KBM-7 (cell line): ENCODE measurements at regions not wholly inside any gene's neighbourhood (a gene's known extent, or its start where the extent isn't known, plus 50 kb on each side); places are given as distances from the start of the nearest gene placed in this dataset.
"Not testable (repeated sequence)": the region's sequence is repeated elsewhere in the genome, so short reads cannot be mapped to it uniquely, and the experiment has no call there.

Experiments used
- DNase-seq: peaks from one replicate; pipeline ENCODE4 v3.0.0-alpha.2; 2015
- in situ Hi-C: fragments of 300-500 bp; cut with MboI; formaldehyde crosslinking; loops from 2 replicates; pipeline ENCODE4 v1.14.3; 2020; ENCODE audit warnings: low sequenced_read_pairs, low pct_unique_long_range_greater_than_20kb, mixed read lengths

DNA sequence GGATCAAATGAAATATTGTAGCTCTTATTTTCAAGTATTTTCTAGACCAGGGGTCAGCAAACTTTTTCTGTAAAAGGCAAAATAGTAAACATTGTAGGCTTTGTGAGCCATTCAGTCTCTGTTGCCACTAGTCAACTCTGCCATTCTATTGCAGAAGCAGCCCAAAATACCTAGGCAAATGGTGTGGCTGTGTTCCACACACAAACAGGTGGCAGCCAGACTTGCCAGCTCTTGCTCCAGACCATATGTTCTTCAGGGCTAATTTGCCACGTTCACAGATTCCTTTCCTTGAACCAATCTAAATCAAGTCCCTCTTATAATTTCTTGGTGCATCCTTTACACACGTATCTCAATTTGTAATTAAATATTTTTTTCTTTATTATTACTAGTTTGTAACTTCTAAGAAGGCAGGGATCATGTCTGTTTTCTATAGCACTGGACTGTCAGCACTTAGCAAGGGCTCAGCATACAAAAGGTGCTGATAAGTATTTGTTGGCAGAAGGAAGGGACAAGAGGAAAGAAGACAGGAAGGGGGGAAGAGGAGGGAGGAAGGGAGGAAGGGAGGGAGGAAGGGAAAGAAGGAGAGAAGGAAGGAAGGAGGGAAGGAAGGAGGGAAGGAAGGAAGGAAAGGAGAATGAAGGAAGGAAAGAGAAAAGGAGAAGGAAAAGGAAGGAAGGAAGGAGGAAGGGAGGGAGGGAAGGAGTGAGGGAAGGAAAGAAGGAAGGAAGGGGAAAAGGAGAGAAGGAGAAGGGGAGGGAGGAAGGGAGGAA lies 106.5 kb upstream of the EDEM3 start:
- in situ Hi-C loops, result no loop called here

DNA sequence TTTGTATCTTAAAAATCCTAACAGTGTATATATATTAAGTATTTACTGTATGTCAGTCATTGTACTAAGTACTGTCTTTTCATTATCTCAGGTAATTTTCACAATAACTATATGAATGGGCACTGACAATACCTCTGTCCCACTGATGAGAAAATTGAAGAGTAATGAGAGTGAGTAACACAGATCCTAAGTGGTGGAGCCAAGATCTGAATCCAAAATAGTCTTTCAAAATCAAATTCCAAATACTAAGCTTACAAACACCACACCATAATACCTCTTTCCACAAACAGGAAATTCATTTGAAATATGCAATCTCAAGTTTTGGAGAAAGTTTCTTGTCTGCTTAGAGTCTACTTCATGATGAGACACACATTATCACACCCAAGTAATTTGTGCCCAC lies 105.9 kb upstream of the EDEM3 start:
- in situ Hi-C loops, result no loop called here
- DNase-seq, result no peak

More for the DNA sequence above, 106.5 kb upstream of the EDEM3 start:
- DNase-seq, result no peak

DNA sequence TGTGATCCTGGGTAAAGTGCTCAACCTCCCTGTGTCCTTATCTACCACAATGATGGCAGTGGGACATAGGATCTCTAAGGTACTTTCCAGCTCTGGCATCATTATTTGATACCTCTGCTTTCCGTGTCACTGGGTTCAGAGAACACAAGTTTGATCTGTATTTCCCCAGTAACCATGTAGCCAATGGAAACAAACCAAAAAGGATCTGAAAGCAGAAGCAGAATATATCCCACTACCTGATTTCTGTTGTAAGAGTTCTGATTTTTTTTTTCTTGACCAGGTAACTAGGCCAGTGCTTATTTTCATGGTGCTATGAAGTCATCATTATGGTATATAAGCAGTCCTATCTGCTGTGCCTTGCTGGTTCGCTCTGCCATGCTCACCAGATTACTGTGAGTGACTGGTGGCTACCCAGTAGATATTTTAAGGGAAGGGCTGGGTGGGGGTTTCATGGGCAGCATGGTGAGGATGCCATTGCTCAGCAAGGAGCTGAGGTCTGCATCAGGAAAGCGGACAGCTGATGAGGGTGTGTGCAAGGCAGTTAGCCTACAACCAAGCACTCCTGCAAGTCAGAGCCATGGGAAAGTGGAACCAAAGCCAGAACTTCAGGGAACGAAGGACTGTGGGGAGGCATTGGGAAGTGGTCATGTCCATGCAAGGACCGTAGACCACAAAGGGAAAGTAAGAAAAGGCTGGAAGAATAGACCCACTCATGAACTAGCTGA lies 104.9 kb upstream of the EDEM3 start:
- in situ Hi-C loops, result no loop called here

DNA sequence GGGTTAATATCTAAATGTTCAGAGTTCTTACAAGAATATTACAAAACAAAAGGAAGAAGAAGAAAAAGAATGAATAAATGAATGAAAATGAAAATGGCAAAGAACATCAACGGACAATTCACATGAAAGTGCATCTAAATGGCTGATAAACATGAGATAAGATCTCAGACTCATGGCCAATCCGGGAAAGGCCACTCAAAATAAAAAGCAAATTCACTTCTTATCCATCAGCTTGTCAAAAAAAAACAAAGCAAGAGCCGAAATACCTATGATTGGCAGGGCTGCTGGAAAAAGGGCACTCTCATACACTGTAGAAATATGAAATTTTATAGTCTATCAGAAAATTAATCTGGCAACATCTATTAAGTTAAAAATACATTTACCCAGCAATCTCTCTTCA lies 103.6 kb upstream of the EDEM3 start:
- in situ Hi-C loops, result no loop called here
- no peak for DNase-seq

More for the DNA sequence above, 104.9 kb upstream of the EDEM3 start:
- no peak for DNase-seq

DNA sequence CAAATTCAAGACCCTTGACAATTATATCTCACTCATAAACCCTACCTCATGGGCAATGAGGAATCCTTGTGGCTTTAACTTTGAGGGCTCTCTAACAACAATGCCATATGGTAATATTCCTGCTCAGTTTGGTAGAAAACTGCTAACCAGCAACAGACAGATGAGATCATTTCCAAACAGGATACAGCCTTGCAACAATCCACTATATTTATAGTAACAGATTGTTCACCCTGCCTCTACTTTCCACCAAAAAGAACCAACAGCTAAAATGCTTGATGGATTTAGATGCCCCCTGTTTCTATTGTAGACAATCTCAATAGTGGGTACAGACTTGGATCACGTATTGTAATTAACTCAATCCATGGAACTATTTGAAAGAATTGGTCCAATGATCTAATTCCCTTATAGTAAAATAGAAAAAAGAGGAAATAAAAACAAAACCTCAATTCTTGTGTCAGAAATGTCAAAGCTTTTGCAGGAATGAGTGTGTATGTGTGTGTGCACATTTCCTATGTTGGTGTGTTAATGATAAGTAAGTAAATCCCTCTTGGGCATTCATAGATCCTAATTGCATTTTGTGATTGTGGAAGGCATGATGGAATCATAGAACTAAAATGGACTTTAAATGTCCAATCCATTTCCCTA lies 100.0 kb upstream of the EDEM3 start:
- peak; percentile 51 for DNase-seq
- in situ Hi-C loops, result no loop called here

DNA sequence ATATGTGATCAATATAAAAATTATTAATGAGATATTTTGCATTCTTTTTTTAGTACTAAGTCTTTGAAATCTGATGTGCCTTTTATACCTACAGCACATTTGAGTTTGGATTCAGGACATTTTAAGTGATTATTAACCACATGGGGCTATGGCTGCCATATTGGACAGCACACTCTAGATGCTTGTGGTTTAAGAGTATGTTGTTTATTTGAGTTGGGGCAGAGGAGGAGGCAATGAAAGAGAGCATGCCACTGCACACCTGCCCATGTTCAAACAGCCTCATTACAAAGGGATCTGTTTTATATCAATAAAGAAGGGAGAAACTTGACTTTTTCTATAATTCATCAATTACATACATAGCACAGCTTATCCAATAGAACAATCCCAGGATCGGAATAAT lies 99.4 kb upstream of the EDEM3 start:
- no peak for DNase-seq
- in situ Hi-C loops, result no loop called here

DNA sequence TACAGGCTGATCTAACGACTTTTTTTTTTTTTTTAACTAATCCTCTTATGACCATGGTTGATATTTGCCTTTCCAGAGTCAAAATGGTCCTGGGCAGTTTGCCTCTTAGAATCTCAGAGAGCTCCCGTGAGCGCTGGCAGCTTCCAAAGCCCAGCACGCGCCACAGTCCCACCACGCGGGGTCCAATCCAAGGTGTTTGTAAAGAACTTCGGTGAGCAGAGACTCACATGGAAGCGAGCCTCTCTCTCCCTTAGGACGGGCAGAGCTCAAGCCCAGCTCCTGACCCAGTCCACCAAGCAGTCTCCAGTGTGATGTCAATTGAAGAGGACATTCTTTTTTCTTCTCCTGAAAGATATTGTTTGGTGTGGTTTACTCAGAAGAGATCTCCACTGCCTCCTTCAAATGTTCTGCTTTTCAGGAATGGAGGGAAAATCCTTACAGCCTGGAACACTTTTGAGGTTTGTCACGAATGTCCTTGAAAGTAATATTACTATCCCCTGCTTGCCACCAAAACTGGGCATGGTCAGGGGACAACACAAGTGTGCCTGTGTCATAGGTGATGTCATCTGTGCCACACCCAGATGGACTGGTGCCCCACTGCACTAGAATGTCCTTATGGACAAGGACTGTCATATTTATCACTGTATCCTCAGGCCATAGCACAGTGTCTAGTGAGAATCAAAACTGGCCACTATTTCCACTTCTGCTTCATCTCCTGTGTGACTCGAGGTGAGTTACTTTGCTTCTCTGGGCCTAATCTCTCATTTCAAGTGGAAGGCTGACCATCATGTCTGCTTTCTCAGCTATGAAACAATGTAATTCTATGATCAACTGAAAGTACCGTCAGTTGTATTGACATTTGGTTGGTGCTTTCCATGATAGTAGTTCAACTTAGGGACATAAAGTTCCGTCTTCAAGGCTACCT lies 97.4 kb upstream of the EDEM3 start:
- DNase-seq, result no peak
- in situ Hi-C loops, result no loop called here

DNA sequence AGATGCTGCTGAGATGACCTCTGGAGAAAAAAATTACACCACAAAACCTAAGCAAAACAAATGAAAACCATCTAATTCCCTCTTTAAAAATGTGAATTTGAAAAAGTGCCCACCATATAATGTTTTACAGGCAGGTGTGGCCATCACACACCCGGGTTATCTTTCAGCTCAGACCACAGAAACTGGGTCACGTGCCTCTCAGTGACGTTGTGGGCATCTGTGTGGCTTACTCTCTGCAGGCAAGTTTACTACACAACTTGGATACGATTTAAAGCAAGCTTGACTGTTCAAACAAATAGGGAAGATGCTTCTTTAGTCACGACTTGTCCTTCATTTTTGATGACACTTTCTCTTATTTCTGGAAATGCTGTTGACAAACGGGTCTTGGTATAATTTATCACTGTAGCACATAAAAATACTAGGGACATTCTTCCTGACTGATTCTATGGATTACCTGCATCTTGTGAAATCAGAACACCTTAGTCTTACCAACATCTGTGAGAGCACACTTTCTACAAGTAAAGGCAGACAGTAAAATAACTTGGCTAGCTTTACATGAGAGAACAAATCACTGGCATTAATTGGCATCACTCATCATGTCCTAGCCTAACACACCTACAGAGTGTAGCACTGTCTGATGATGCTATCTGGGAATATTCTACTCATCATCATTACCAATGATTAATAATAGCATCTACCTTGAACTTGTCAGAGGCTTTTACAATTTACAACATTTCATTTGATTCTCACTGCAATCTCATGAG lies 89.3 kb upstream of the EDEM3 start:
- DNase-seq, result no peak
- in situ Hi-C loops, result no loop called here

DNA sequence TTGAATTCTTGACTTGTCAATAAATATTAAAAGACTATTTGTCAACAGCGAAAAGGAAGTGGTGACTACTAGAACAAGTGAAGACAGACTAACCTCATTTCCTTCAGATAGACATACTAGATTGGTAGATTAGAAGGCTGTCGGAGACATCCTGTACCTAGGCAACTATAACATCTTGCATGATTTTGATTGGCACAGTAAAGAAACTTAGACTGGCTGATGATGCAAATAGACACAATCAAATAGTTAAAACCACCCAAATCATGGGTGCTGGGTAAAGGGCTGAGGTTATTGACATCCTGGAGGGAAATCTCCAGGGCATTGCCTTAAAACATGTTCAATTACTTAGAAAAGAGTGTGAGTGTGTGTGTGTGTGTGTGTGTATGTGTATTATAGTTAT lies 85.9 kb upstream of the EDEM3 start:
- in situ Hi-C loops, result no loop called here
- DNase-seq, result no peak

DNA sequence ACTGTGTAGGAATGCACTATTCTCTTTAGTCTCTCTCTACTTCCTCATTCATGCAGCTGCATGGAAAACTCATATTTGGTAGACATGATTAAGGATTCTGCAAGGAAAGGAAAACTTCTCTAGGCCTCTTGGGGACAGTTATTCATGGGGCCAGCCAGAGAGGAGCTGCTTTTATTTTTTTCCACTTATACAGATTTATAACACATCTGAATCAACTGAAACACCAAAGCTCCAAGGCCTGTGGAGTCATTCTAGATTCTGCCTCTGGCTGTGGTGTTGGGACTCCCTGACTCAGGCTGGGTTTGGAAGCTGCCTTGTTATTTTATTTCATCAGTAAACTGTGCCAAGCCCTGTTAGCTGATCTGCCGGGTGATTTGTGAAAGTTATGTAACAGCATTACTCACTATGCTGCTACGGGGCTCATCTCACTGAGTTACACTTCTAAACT lies 83.9 kb upstream of the EDEM3 start:
- DNase-seq, result peak; percentile 19

DNA sequence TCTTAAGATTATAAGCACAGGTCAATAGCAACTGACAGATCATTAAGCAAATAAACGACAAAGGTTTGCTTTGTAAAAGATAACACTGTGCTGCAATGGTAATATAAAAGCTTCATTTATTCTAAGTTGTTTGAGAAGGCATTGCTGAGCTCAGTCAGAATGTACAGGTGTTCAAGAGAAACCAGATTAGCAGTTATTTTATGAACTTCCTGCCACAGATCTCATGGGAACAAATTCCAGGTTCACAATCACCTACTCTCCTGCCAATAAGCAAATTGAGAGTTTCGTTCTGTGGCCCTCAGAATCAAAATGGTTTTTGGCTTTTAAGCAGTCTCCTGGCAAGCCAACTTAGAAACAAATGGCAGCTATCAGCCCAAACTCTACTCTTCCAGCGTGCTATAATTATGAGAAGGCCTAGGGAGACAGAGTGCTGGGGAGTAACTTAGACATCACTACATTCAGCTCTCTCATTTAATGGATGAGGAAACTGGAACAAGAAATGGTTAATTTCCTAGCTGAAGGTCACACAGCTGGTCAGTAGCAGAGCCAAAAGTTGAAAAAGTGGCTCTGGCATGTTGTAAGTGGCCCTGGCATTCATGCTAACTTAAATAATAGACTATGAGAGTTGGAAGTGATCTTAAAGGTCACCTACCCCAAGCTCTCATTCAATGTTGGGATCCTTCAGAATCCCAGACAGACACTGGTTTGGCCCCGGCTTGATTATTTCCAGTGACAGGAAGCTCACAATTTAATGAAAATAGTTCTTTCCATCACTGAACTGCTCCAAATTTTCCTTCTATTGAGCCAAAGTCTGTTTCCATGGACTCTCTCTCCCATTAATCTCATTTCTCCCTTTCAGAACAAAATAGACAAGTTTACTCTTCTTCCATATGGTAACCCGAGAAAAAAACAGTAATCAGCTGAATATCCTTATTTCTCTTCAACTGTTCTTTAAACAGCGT lies 82.6 kb upstream of the EDEM3 start:
- in situ Hi-C loops, result no loop called here
- no peak for DNase-seq

More for the DNA sequence above, 83.9 kb upstream of the EDEM3 start:
- in situ Hi-C loops, result no loop called here

DNA sequence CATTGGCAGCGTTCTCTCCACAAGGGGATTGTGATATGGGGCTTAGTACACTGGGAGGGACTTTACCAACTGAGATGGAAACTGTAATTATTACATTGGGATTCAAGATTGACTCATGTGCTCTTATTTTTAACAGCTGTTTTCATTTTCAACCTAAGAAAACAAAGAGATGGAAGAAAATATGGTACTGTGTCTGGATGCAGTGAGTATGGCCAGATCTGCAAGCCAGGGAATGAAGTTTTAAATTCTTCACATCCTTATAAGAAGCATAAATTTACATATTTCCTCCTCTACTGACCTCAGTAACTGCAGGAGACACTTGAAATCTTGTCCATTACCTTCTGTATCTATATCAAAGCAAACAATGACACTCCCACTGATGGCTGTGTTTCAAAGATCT lies 81.5 kb upstream of the EDEM3 start:
- DNase-seq, result no peak
- in situ Hi-C loops, result no loop called here

DNA sequence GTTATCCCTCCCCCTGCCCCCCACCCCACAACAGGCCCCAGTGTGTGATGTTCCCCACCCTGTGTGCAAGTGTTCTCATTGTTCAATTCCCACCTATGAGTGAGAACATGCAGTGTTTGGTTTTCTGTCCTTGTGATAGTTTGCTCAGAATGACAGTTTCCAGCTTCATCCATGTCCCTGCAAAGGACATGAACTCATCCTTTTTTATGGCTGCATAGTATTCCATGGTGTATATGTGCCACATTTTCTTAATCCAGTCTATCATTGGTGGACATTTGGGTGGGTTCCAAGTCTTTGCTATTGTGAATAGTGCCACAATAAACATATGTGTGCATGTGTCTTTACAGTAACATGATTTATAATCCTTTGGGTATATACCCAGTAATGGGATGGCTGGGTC lies 79.3 kb upstream of the EDEM3 start:
- DNase-seq, in situ Hi-C loops: not testable (repeated sequence)

DNA sequence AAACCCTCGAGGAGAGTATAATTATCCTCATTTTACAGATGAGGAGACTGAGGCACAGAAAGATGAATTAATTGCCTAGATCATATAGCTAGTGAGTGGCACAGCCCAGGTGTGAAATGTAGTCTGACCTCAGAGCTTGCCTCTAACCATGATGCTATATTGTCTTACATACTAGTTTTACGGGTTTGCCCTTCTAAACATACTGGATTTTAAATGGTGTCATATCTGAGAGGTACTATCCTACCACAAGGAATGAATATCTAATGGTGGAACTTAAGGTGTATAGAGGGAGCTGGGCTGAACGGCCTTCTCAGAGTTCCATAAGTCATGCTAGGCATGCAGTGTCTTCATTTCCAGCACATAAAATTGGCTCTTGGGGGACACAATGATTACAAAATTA lies 77.9 kb upstream of the EDEM3 start:
- no peak for DNase-seq
- in situ Hi-C loops, result no loop called here

DNA sequence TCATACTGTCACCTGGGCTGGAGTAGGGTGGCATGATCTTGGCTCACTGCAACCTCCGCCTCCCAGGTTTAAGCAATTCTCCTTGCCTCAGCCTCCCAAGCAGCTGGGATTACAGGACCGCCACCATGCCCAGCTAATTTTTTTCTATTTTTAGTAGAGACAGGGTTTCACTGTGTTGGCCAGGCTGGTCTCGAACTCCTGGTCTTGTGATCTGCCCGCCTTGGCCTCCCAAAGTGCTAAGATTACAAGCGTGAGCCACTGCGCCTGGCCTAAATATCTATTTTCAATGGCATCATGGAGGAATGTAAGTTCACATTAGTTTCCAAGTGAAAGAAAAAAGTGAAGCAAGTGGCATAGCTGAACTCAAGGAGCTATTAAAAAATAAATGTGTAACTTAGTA lies 74.8 kb upstream of the EDEM3 start:
- DNase-seq, in situ Hi-C loops: not testable (repeated sequence)

DNA sequence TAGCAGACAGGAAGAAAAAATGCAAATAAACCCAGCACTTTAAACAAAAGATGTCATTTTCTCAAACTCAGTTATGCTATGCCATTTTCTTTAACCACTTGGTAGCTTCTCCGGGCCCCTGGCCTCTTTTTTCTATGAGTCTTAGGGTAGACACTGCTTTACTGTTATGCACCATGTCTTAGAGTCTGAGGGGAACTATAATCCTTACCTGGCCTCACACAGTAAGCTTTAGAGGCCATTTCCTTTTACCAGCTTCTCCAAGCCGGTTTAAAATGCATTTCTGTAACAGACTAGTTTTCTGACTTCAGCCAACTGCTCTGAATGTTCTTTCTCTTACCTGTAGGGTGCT lies 73.7 kb upstream of the EDEM3 start:
- in situ Hi-C loops, result no loop called here
- DNase-seq, result no peak

DNA sequence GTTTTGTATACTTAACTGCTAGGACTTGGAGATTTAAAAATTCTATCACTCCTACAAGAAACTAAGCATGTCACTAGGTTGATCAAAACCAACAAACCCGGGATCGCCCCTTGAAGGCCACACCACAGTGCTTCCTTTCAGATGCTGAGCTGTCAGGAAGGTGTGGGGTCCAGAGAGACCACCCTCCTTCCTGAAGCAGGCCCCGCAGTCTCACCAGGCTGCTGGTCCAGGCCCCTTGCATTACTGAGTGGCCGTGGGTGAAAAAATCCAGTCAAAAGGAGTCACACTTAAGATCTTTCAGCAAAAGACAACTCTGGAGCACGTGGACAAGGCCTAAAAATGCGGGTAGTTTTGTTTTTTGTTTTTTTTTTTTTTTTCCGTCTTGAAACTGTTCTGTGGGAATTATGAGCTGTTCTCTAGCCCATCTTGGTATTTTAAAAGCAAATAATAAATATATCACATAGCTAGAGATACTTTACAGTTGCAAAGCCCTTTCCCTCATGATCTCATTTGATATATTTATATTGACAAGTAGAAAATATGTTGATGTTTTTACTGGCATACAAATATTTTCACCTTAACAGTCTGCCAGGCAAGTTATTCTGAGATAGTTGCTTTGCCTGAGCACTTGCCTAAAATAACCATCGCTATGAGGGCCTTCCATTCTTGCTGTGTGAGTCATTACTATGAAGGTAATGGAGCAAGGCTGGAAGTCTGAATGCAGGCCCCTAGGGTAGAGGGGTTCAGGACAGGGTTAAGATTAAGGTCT lies 73.1 kb upstream of the EDEM3 start:
- no peak for DNase-seq
- in situ Hi-C loops, result no loop called here
